Effector CD8-positive, alpha-beta T cell (primary cell): ENCODE measurements at regions not wholly inside any gene's neighbourhood (a gene's known extent, or its start where the extent isn't known, plus 50 kb on each side); places are given as distances from the start of the nearest gene placed in this dataset.

Experiments
- DNase-seq: peaks from one replicate; lab custom pipeline; 2025; lab: John Stamatoyannopoulos, UW

GRCh38 chr18:45312555-45313126, 302.6 kb upstream of the SLC14A2 start:
- no peak for DNase-seq

GRCh38 chr18:45316127-45316526, 299.1 kb upstream of the SLC14A2 start:
- DNase-seq: no peak

GRCh38 chr18:45317948-45318640, 297.2 kb upstream of the SLC14A2 start:
- DNase-seq: no peak

GRCh38 chr18:45320724-45321123, 294.6 kb upstream of the SLC14A2 start:
- DNase-seq: no peak

- no peak for DNase-seq
Observed at GRCh38 chr18:45321520-45321919, 293.8 kb upstream of the SLC14A2 start.

- DNase-seq: no peak
Observed at GRCh38 chr18:45322343-45322742, 292.9 kb upstream of the SLC14A2 start.

- DNase-seq: no peak
Observed at GRCh38 chr18:45324101-45324494, 291.2 kb upstream of the SLC14A2 start.

- no peak for DNase-seq
Observed at GRCh38 chr18:45324495-45325113, 290.7 kb upstream of the SLC14A2 start.

GRCh38 chr18:45325778-45326177, 289.5 kb upstream of the SLC14A2 start:
- DNase-seq: no peak

- no peak for DNase-seq
Observed at GRCh38 chr18:45326505-45326904, 288.8 kb upstream of the SLC14A2 start.

GRCh38 chr18:45328296-45328695, 287.0 kb upstream of the SLC14A2 start:
- no peak for DNase-seq

GRCh38 chr18:45328811-45329210, 286.5 kb upstream of the SLC14A2 start:
- DNase-seq: no peak

- DNase-seq: no peak
Observed at GRCh38 chr18:45329316-45329715, 286.0 kb upstream of the SLC14A2 start.

- no peak for DNase-seq
Observed at GRCh38 chr18:45330170-45330594, 285.1 kb upstream of the SLC14A2 start.

- DNase-seq: no peak
Observed at GRCh38 chr18:45332871-45333270, 282.4 kb upstream of the SLC14A2 start.

- DNase-seq: no peak
Observed at GRCh38 chr18:45334191-45334590, 281.1 kb upstream of the SLC14A2 start.

- DNase-seq: no peak
Observed at GRCh38 chr18:45335282-45336043, 279.8 kb upstream of the SLC14A2 start.

- no peak for DNase-seq
Observed at GRCh38 chr18:45336448-45336847, 278.8 kb upstream of the SLC14A2 start.

GRCh38 chr18:45337477-45337876, 277.8 kb upstream of the SLC14A2 start:
- DNase-seq: no peak

GRCh38 chr18:45339810-45340550, 275.3 kb upstream of the SLC14A2 start:
- DNase-seq: no peak

GRCh38 chr18:45340884-45341283, 274.4 kb upstream of the SLC14A2 start:
- DNase-seq: no peak

- DNase-seq: no peak
Observed at GRCh38 chr18:45341454-45341853, 273.8 kb upstream of the SLC14A2 start.
